GM12872 (cell line): ENCODE measurements at regions not wholly inside any gene's neighbourhood (a gene's known extent, or its start where the extent isn't known, plus 50 kb on each side); places are given as distances from the start of the nearest gene placed in this dataset.

Experiments used
- TF ChIP-seq, protein P1 (sequence below): IDR thresholded peaks from 3 replicates; pipeline ENCODE4 v1.5.1; 2011; ENCODE audit warnings: low read depth, mild to moderate bottlenecking, low read length, moderate library complexity; ENCODE audit not compliant: insufficient read depth

DNA sequence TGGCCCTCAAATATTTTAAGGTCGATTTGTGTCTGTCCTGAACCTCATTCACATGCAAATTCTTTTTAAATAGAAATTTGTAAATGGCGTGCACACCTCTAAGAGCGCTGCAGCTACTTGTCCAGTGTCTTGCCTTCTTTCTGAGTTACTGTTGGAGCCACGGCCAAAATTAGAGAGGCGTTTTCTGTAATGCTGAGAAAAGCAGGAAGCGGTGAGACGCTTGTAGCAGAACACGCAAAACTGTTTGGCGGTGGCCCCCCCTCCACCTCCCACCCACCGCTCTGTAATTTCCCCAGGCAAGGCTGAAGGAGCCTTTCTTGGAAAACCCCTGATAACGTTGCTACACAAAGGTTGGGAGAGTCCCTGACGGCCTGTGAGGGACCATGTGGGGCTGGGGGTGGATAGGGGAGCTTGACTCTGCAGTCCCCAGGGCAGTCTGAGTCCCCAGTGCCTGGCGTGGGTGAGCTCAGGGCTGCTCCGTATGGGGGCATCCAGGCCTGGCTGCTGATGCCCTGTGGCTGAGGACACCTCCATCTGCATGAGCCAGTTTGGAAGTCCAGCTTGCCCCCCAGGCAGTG is 96.5 kb downstream of the GADD45G start:
- TF ChIP-seq, protein P1, sequence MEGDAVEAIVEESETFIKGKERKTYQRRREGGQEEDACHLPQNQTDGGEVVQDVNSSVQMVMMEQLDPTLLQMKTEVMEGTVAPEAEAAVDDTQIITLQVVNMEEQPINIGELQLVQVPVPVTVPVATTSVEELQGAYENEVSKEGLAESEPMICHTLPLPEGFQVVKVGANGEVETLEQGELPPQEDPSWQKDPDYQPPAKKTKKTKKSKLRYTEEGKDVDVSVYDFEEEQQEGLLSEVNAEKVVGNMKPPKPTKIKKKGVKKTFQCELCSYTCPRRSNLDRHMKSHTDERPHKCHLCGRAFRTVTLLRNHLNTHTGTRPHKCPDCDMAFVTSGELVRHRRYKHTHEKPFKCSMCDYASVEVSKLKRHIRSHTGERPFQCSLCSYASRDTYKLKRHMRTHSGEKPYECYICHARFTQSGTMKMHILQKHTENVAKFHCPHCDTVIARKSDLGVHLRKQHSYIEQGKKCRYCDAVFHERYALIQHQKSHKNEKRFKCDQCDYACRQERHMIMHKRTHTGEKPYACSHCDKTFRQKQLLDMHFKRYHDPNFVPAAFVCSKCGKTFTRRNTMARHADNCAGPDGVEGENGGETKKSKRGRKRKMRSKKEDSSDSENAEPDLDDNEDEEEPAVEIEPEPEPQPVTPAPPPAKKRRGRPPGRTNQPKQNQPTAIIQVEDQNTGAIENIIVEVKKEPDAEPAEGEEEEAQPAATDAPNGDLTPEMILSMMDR, result no peak

DNA sequence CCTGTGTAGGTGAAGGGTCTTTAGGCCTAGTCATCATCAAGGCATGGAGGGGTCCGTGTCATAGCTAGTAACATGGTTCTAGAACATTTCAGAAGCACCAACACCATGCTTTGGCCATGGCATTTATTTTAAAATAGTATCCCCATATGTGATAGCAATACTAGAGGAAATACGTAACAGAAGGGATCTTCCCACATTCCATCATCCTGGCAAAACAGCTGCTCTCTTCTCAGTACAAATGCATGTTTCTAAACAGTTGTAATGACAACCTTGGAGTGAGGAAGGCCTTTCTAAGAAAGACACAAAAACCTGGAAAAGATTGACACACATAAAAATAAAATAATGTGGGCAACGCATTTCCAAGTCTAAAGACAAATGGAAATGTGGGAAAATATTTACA is 97.6 kb downstream of the GADD45G start:
- TF ChIP-seq, protein P1, result no peak

DNA sequence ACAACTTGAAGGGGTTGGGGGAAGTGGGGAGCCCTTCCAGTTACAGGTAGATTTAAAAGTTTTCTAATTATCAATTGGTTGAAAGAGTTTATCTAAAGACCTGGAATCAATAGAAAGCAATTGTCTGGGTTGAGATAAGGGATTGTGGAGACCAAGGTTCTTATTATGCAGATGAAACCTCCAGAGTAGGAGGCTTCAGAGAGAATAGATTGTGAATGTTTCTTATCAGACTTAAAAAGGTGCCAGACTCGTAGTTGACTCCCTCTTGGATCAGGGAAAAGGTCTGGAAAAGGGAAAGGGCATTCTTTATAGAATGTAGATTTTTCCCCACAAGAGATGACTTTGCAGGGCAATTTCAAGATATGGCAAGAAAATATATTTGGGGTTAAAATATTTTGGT is 100.8 kb downstream of the GADD45G start:
- TF ChIP-seq, protein P1, result no peak

DNA sequence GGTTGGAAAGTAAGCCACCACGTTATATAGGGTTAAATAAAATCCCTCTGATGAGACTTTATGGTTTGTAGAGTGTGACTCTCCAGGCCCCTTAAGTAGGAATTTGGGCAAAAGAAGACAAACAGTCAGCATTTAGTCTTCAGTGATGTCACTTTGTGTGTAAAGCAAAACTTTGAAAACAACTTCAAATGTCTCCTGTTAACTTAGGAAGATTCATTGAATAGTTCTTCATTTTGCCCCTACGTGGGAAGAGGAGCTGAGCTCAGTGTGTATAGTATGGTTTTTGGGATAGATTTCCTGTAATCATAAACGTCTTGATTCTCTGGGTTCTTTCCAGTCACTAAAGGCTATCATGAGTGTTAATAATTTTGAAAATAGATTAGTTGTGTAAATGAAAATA is 101.3 kb downstream of the GADD45G start:
- TF ChIP-seq, protein P1, result no peak

DNA sequence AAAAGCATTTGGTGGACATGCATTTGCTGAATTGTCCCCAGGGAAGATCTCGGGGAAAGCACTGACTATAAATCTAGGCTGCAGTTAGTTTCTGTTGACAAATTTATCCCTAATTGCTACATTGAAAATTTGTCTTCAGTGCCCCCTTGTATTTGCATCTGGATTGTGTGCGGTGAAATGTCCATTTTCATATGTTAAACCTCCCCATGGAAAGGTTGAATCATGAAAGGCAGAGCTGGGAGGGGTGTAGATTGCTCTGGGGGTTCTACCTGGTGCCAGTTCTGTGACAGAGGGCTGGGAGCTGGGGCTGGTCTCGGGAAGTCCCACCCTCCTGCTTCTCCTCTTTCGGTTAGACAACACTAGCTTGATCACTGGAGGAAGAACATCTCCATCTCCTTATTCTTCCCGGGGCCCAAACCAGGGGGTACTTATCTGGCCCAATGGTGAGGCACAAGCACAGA is 101.9 kb downstream of the GADD45G start:
- TF ChIP-seq, protein P1, result no peak

DNA sequence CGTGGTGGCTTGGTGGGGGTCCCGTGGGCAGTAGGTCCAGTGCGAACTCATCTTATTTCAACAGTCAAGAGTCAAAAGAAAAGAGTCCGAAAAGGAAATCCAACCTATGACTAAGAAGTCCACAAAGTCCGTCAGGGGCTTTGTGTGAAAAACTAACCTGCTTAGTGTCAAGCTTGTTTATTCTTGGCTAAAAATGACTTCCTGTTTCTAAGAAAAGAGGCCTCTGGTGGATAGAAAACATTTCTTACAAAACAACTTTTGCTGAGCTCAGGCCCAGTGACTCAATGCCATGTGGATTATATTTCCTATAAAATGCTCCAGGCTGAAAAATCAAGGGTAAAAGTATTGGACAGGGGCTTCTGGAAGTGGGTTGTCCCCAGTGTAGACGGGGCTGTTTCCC is 105.9 kb downstream of the GADD45G start:
- TF ChIP-seq, protein P1, result no peak

DNA sequence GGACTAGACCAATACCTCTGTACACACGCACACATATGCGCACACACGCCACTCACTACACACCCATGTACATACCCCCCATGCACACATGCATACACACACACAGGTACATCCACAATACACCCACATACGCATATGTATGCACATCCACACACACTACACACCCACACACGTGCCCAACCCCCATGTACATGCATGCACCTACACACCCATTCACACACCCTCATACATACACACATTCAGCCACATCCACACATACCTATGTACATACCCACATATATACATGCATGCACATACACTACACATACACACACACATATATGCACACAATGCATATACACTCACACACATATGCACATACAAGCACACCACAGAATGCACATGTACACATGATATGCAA is 107.1 kb downstream of the GADD45G start:
- TF ChIP-seq, protein P1, result no peak
